Stimulated activated CD4-positive, alpha-beta T cell treated with anti-CD3 and anti-CD28 coated beads, Interleukin-12 subunit alpha, Interleukin-12 subunit beta, amount 100 ng/mL, for 48 hours (primary cell): ENCODE measurements at regions not wholly inside any gene's neighbourhood (a gene's known extent, or its start where the extent isn't known, plus 50 kb on each side); places are given as distances from the start of the nearest gene placed in this dataset.

Experiments
- DNase-seq, 3 donors: peaks; one replicate each; pipeline ENCODE4 v3.0.0-alpha.2; 2020; ENCODE audit warnings: low read depth in 2 of 3, low spot score in 1 of 3

- no peak for DNase-seq
Observed at GRCh38 chr1:59018860-59019259, 235.0 kb upstream of the JUN start.

DNA sequence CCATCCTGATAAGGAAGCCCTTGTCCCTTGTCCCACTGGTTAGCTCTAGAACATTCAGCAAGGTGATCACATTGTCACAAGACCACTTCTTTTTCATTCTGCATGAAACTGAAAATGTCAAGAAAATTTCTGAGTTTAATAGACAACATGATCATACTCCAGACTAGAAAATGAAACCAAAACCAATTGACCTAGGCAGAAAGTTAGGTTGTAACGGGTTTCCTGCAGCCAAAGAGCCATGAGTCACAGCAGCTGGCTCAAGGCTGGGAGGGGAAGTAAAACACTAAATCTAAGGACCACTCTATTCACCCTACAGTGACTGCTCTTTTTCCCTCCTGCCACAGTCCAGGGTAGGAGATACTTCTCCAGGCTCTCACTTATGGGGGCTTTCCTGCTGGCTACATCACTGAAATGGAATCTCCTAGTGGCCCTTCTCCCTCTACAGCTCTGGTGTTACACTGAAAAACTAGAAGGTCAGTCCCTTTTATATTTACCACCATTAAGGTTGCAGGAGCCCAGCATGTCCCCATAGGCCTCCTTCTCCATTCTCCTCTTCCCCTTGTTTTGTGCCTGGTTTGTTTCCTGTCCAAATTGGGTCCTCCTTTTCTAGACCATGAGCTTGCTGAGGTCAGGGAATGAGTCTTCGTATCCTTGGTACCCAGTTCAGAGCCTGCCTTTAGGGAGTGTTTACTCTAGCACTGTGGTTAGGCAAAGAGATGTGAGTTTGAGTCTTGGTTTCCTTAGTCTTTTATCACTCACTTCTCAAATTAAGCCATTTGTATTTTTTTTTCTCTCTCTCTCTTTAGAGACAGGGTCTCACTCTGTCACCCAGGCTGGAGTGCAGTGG is 236.5 kb upstream of the JUN start:
- DNase-seq: no peak

DNA sequence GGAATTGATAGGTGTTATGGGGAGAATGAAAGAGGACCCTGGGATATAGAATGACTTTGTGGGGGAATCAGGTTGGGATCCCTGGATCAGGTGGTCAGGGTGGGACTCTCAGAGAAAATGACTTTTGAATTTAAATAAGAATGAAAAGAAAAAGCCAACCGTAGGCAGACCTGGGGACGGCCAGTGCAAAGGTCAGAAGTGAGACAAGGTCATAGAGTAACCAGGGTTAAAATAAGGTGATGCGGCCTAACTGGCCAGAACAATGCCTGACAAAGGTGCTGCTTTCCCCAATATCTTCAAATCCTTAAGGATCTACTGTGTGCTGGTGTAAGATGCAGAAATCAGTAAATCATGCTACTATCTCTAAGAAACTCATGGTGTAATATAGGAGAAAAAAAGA is 238.4 kb upstream of the JUN start:
- no peak for DNase-seq

- DNase-seq: no peak
Observed at GRCh38 chr1:59022799-59023198, 239.0 kb upstream of the JUN start.

GRCh38 chr1:59025201-59025600 is 241.4 kb upstream of the JUN start:
- DNase-seq: no peak

- DNase-seq: no peak
Observed at GRCh38 chr1:59025898-59026426, 242.1 kb upstream of the JUN start.

DNA sequence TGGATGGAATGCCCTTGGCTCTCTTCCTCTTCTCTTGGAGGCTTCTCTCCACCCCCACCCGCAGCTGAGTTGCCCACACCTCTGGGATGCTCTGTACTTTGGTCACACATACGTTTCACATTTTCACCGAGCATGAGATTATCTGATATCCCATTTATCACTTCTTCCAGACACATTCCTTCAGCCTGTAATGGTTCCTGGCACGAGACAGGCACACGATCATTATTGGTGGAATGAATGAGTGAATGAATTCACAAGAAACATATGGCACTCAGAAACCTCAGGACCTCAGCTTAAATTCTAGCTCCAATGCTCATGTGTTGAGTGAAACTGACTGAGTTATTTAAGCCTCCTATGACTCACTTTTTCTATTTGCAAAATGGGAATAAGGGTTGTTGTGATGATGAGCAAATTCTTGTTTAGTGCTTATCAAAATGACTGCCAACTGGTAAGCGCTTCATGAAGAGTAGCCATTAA is 242.7 kb upstream of the JUN start:
- DNase-seq: no peak

DNA sequence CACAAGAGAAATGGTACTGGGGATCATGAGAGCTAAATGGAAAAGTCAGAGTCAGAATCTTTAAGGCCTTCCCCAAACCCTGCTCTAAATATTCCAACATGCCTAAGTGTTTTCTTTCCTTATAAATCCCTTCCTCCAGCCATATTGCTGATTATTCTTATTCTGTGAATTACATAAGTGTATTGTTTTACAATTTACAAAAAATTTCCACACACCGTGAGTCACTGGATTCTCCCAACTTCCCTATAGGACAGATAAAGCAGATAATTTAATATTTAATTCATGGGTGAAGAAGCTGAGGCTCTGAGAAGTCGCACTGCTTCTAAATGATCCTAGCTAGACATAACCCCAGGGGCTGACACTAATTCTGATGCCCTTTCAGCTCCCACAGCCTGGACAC is 243.3 kb upstream of the JUN start:
- DNase-seq: no peak

DNA sequence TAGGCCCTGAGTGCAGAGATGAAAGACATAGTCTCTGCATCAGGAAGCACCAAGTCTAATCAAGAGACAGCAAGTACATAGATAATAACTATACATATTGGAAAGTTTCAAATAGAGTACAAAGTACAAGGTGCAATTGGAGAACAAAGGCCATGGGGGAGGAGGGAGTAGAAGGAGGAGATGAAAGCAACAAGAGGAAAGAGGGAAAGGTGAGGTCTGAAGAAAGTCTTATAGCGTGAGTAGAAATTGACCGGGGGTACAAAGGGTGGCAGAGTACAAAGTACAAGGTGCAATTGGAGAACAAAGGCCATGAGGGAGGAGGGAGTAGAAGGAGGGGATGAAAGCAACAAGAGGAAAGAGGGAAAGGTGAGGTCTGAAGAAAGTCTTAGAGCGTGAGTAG is 244.2 kb upstream of the JUN start:
- DNase-seq: no peak

DNA sequence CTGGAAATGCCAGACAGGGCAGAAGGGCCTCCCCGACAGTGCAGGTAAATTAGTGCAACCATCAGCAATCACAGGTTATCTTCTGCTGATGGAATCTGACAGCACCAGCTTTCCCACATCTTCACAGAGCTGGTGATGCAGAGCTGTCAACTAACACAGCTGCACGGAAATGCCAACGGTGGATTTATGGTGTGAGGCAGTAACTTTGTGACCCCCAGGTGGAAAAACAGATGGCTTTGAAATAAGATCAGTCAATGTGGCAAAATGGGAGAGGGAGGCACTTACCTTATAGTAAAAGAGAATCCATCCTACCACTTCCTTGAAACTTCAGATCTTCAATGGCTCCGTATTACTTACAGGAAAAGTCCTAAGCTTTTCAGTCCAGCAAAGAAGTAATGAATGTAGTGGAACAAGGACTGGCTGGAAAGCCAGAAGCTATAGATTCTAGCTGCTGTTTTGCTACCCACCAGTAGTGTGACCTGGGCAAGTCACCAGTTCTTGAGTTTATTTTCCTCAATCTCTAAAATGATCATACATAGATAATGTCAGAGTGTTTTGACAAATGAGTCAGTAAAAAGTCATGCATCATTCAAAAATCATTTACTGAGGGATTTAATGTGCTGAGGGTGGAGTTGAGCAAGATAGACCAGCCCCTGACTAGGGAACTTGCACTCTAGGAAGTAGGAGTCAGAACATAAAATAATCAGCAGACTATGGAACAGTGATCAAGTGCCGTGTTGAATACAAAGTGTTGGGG is 245.7 kb upstream of the JUN start:
- no peak for DNase-seq

- DNase-seq: no peak
Observed at GRCh38 chr1:59032228-59032627, 248.4 kb upstream of the JUN start.

GRCh38 chr1:59033761-59034160 is 249.9 kb upstream of the JUN start:
- no peak for DNase-seq

GRCh38 chr1:59034925-59035324 is 251.1 kb upstream of the JUN start:
- no peak for DNase-seq

- no peak for DNase-seq
Observed at GRCh38 chr1:59039551-59039950, 255.7 kb upstream of the JUN start.

- no peak for DNase-seq
Observed at GRCh38 chr1:59040486-59040885, 256.4 kb upstream of the FGGY start.

GRCh38 chr1:59041646-59042277 is 255.1 kb upstream of the FGGY start:
- no peak for DNase-seq

DNA sequence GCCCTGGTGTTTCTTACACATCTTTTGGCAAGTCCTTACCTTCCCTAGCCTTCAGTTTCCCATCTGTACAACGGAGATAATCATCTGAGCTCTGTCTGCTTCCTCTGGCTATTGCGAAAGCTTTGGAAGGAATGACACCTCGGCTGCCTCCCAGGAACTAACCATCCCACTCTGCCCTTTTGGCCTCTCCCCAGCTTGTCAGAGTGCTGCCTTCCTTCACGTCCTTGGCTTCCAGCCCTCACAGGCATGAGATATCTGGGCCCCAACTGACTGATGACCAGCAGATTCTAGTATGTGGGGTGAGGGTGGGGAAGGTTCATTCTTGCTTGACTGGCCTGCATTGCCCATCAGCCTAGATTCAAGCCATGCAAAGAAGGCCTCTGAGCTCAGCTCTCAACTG is 253.1 kb upstream of the FGGY start:
- no peak for DNase-seq

DNA sequence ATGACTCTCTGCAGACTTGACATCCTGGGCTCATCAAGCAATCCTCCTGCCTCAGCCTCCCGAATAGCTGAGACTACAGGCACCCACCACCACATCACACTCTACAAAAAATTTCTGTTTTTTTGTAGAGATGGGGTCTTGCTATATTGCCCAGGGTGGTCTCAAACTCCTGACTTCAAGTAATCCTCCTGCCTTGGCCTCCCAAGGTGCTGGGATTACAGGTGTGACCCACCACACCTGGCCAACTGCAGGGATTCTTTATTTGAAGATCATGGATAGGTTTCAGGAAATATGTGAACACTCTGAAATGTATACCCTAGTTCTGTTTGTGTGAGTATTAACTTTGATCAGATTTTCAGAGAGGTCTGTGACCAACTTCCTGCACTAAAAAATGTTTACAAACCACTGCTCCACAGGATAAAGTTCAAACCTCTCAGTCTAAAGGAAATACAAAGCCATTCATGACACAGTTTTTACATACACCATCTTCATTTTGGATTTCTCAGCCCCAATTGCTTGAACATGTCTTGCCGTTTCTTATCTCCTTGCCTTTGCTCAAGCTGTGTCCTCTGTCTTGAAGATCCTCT is 252.3 kb upstream of the FGGY start:
- DNase-seq: no peak

DNA sequence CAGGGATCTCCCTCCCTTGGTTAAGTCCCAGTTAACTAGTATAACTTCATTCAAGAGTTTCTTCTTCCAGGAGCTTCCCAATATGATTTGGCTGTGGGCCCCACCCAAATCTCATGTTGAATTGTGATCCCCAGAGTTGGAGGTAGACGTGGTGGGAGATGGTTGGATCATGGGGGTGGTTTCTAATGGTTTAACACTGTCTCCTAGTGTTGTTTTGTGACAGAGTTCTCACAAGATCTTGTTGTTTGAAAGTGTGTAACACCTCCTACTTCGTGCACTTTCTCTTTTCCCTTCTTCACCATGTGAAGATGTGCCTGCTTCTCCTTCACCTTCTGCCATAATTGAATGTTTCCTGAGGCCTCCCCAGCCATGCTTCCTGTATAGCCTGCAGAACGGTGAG is 251.8 kb upstream of the FGGY start:
- no peak for DNase-seq

DNA sequence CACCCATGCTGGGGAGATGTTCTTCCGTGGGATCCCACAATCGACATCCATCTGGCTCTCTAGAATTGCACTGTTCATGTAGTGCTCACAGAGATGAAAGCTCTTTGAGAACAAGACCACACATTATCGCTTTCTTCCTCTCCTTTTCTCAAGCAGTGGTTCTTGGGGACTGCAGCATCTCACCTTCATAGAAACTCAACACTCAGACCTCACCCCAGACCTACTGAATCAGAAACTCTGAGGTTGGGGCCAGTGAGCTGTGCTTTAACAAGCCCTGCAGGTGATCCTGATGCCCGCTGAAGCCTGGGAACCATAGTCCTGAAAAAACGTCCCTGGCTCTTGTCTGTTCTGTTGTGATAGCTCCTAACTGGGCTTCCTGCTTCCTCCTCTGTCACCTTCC is 251.3 kb upstream of the FGGY start:
- DNase-seq: no peak

GRCh38 chr1:59046134-59046533 is 250.8 kb upstream of the FGGY start:
- no peak for DNase-seq
